ENCODE measurements at regions not wholly inside any gene's neighbourhood (a gene's known extent, or its start where the extent isn't known, plus 50 kb on each side); places are given as distances from the start of the nearest gene placed in this dataset.

DNA sequence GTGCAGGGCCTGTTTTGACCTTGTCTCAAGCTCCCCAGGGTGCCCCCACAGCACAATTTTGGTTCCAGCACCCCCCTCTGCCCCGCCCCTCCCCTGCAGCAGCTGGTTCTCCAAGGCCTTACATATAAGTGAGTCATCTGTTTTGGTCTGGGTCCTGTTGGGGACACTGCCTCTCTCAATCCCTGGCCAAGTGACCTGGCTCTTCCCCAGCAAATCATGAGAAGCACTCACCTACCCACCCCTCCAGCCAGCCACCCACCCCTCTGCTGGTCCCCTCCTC, 90.5 kb downstream of the INHBB start:
- no peaks in the 10 kb centered on the region for H3K36me3 ChIP-seq (ENCODE audit: control insufficient read depth in 2 of 4, insufficient read depth in 4 of 4, low read length in 3 of 4)
- H3K9me3 ChIP-seq (ENCODE audit: insufficient read depth in 2 of 2, low read depth in 1 of 2, low read length in 1 of 2): no peaks in the 10 kb centered on the region
- peaks cover 0 to 1% of the 10 kb centered on the region in 2 experiments for H4K20me1 ChIP-seq (replicated peaks in 1 of 2; ENCODE audit: control insufficient read depth in 1 of 2, insufficient read depth in 2 of 2, low read length in 2 of 2)
- no peak overlapping the region for H2BK12ac ChIP-seq (ENCODE audit: low read depth, low read length)
- H2BK120ac ChIP-seq (replicated peaks; ENCODE audit: low read depth, low read length): no peak overlapping the region
- no peak overlapping the region for H2BK15ac ChIP-seq (ENCODE audit: low read length)
- H3K79me2 ChIP-seq (ENCODE audit: control insufficient read depth in 1 of 2, insufficient read depth in 2 of 2, low read length in 2 of 2): no peaks in the 10 kb centered on the region
- H3K4me1 ChIP-seq (replicated peaks in 1 of 4; ENCODE audit: control insufficient read depth in 3 of 4, insufficient read depth in 4 of 4, low read length in 3 of 4): peaks cover 0 to 27% (median 15%) of the 10 kb centered on the region in 4 experiments; a peak in 6 of 7 replicates
- H3K23ac ChIP-seq (ENCODE audit: insufficient read length): no peak overlapping the region
- no peak overlapping the region for H4K91ac ChIP-seq (replicated peaks; ENCODE audit: insufficient read length, low read length)
- H3K27ac ChIP-seq (ENCODE audit: low read depth, low read length): no peak overlapping the region
- DNase-seq (ENCODE audit: low read depth in 1 of 2, low spot score in 2 of 2): no peak
- H2BK5ac ChIP-seq (ENCODE audit: low read depth, low read length): no peak overlapping the region
- no peak overlapping the region for H4K5ac ChIP-seq (ENCODE audit: insufficient read length, low read depth, low read length)
- H3K56ac ChIP-seq (replicated peaks; ENCODE audit: insufficient read length, low read depth, low read length): no peak overlapping the region
- H3K18ac ChIP-seq (ENCODE audit: extremely low read depth, low read length): no peak overlapping the region
- H3K9ac ChIP-seq (replicated peaks in 1 of 4; ENCODE audit: extremely low read depth in 1 of 4, low read depth in 3 of 4, low read length in 3 of 4): no peak overlapping the region
- no peak overlapping the region for H3K4ac ChIP-seq (replicated peaks; ENCODE audit: insufficient read length, low read depth, low read length)
- H3K23me2 ChIP-seq (ENCODE audit: low read depth, low read length): no peaks in the 10 kb centered on the region
- H3K14ac ChIP-seq (ENCODE audit: insufficient read length): no peak overlapping the region
- no peak for FAIRE-seq
- WGBS, 2 experiments (ENCODE audit: extremely low coverage in 1 of 2, insufficient coverage in 1 of 2, insufficient read length in 1 of 2, insufficient replicate concordance in 2 of 2, low coverage in 1 of 2, low lambda C conversion rate in 2 of 2, missing lambda C conversion rate in 1 of 2): 86% methylated on average over 1 of the region's 1 CpG; no CpG with 5 or more reads in 1 of the 2 experiments
- H3K27me3 ChIP-seq (replicated peaks in 1 of 4; ENCODE audit: control insufficient read depth in 3 of 4, extremely low read depth in 1 of 4, insufficient read depth in 3 of 4, low read length in 3 of 4): peaks cover 4 to 61% (median 47%) of the 10 kb centered on the region in 4 experiments
- no peak overlapping the region for H2AFZ ChIP-seq (ENCODE audit: low read length)
- no peak overlapping the region for H3K4me2 ChIP-seq (ENCODE audit: insufficient read depth in 1 of 2, low read depth in 2 of 2, low read length in 2 of 2)
- H3K79me1 ChIP-seq (ENCODE audit: low read depth, low read length): no peaks in the 10 kb centered on the region
- no peak overlapping the region for H2BK20ac ChIP-seq (ENCODE audit: low read length)
- POLR2A ChIA-PET (ENCODE audit: partially characterized antibody): no interaction called here
- H2AK5ac ChIP-seq (ENCODE audit: low read depth, low read length): no peak overlapping the region
- no peak overlapping the region for H4K8ac ChIP-seq (ENCODE audit: extremely low read depth, insufficient read depth, low read length)
- H3K4me3 ChIP-seq (ENCODE audit: extremely low read depth in 1 of 4, insufficient read depth in 2 of 4, low read depth in 3 of 4, low read length in 4 of 4): no peak overlapping the region
- CTCF ChIA-PET (ENCODE audit: partially characterized antibody): interaction anchor here (0.6 to 8.1 kb wide), 37 partner anchors 9 to 245 kb away, joined by 3 to 118 read pairs (median 5); partner anchors contain the start of gene INHBB
- TF ChIP-seq POU5F1 (IDR thresholded peaks at IDR 0.05; ENCODE audit: low read depth, low read length): no peak
- no peak for TF ChIP-seq NRF1 (IDR thresholded peaks at IDR 0.05; ENCODE audit: low read depth, low read length)
- no peak for TF ChIP-seq RFX5 (IDR thresholded peaks at IDR 0.05; ENCODE audit: borderline replicate concordance, low read depth, low read length)
- no peak for TF ChIP-seq RAD21 (IDR thresholded peaks at IDR 0.05 in 1 of 2, conservative IDR thresholded peaks at IDR 0.05 in 1 of 2; ENCODE audit: low read depth in 2 of 2, low read length in 2 of 2)
- TF ChIP-seq POLR2A (IDR thresholded peaks at IDR 0.05; ENCODE audit: control extremely low read depth in 1 of 2, low read depth in 2 of 2, low read length in 2 of 2): no peak
